Liver (tissue), 8 donors: ENCODE measurements at regions not wholly inside any gene's neighbourhood (a gene's known extent, or its start where the extent isn't known, plus 50 kb on each side); places are given as distances from the start of the nearest gene placed in this dataset.
"Not testable (repeated sequence)": the region's sequence is repeated elsewhere in the genome, so short reads cannot be mapped to it uniquely, and the experiment has no call there.

Experiments used
- DNase-seq: peaks from one replicate; pipeline ENCODE4 v3.0.0-alpha.2; 2017; ENCODE audit warnings: low spot score
- H3K27ac ChIP-seq, 2 donors: one replicate each; pipeline ENCODE4 v1.7.0; 2013; ENCODE audit warnings: inconsistent platforms in 2 of 2, low read length in 2 of 2, control low read depth in 1 of 2, low read depth in 1 of 2, mild to moderate bottlenecking in 1 of 2
- H3K27me3 ChIP-seq, 4 donors: one replicate each; pipeline versions ENCODE4 v1.6.1 to v1.7.0; 2013; ENCODE audit warnings: low read length in 3 of 4, inconsistent platforms in 1 of 4, mild to moderate bottlenecking in 1 of 4, moderate library complexity in 1 of 4; ENCODE audit not compliant: control insufficient read depth in 4 of 4, insufficient read depth in 4 of 4
- H3K36me3 ChIP-seq, 4 donors: one replicate each; pipeline versions ENCODE4 v1.6.1 to v1.7.0; 2013; ENCODE audit warnings: low read length in 3 of 4, mild to moderate bottlenecking in 3 of 4, low read depth in 1 of 4, moderate library complexity in 1 of 4; ENCODE audit not compliant: control insufficient read depth in 4 of 4, insufficient read depth in 3 of 4
- H3K4me1 ChIP-seq, 4 donors: one replicate each; pipeline versions ENCODE4 v1.6.1 to v1.7.0; 2013; ENCODE audit warnings: low read length in 3 of 4, mild to moderate bottlenecking in 3 of 4, moderate library complexity in 1 of 4; ENCODE audit not compliant: control insufficient read depth in 4 of 4, insufficient read depth in 4 of 4
- H3K4me3 ChIP-seq, 3 donors: one replicate each; pipeline versions ENCODE4 v1.6.1 to v1.7.0; 2013; ENCODE audit warnings: low read length in 3 of 3, control low read depth in 1 of 3, low read depth in 1 of 3, mild to moderate bottlenecking in 1 of 3
- H3K9ac ChIP-seq, 2 donors: one replicate each; pipeline ENCODE4 v1.7.0; 2013; ENCODE audit warnings: low read length in 2 of 2, mild to moderate bottlenecking in 2 of 2, moderate library complexity in 2 of 2, control low read depth in 1 of 2, low read depth in 1 of 2
- H3K9me3 ChIP-seq, 4 donors: one replicate each; pipeline versions ENCODE4 v1.6.1 to v1.7.0; 2013; ENCODE audit warnings: low read length in 3 of 4; ENCODE audit not compliant: control insufficient read depth in 4 of 4
- ATF3 ChIP-seq: IDR thresholded peaks from 2 replicates; pipeline ENCODE4 v1.6.1; 2016; ENCODE audit warnings: antibody characterized with exemption
- CTCF ChIP-seq: fragments of 150-350 bp; IDR thresholded peaks from 2 replicates; pipeline ENCODE4 v1.5.1; 2017; ENCODE audit warnings: improper control_type of control experiment, low read depth, low read length; ENCODE audit not compliant: missing input control
- EGR1 ChIP-seq, 2 donors: IDR thresholded peaks; 2 replicates each; pipeline ENCODE4 v1.6.1; 2016 to 2018; ENCODE audit warnings: antibody characterized with exemption in 2 of 2, low read depth in 2 of 2
- FOXA1 ChIP-seq: IDR thresholded peaks from 2 replicates; pipeline ENCODE4 v1.6.1; 2016; ENCODE audit warnings: antibody characterized with exemption
- FOXA2 ChIP-seq: IDR thresholded peaks from 2 replicates; pipeline ENCODE4 v1.6.1; 2016; ENCODE audit warnings: antibody characterized with exemption
- GABPA ChIP-seq, 2 donors: IDR thresholded peaks in 1 of 2; conservative IDR thresholded peaks in 1 of 2; 2 replicates each; pipeline ENCODE4 v1.6.1; 2016; ENCODE audit warnings: antibody characterized with exemption in 2 of 2, mild to moderate bottlenecking in 1 of 2, moderate library complexity in 1 of 2
- HNF4A ChIP-seq, 2 donors: conservative IDR thresholded peaks; 2 replicates each; pipeline ENCODE4 v1.6.1; 2016; ENCODE audit warnings: antibody characterized with exemption in 2 of 2, mild to moderate bottlenecking in 2 of 2
- HNF4G ChIP-seq: IDR thresholded peaks from 2 replicates; pipeline ENCODE4 v1.6.1; 2016; ENCODE audit warnings: antibody characterized with exemption
- JUND ChIP-seq, 2 donors: IDR thresholded peaks; 2 replicates each; pipeline ENCODE4 v1.6.1; 2016; ENCODE audit warnings: antibody characterized with exemption in 2 of 2
- NR2F2 ChIP-seq: IDR thresholded peaks from 2 replicates; pipeline ENCODE4 v1.6.1; 2016; ENCODE audit warnings: antibody characterized with exemption
- RAD21 ChIP-seq, 2 donors: IDR thresholded peaks; 2 replicates each; pipeline ENCODE4 v1.6.1; 2016; ENCODE audit warnings: antibody characterized with exemption in 2 of 2, mild to moderate bottlenecking in 2 of 2
- RXRA ChIP-seq, 2 donors: IDR thresholded peaks; 2 replicates each; pipeline ENCODE4 v1.6.1; 2017 to 2018; ENCODE audit warnings: antibody characterized with exemption in 2 of 2, mild to moderate bottlenecking in 1 of 2
- SP1 ChIP-seq: IDR thresholded peaks from 2 replicates; pipeline ENCODE4 v1.6.1; 2018; ENCODE audit warnings: antibody characterized with exemption, mild to moderate bottlenecking
- TAF1 ChIP-seq: conservative IDR thresholded peaks from 2 replicates; pipeline ENCODE4 v1.6.1; 2016; ENCODE audit warnings: antibody characterized with exemption, mild to moderate bottlenecking
- YY1 ChIP-seq: IDR thresholded peaks from 2 replicates; pipeline ENCODE4 v1.6.1; 2016; ENCODE audit warnings: antibody characterized with exemption, mild to moderate bottlenecking
- WGBS: extraction: QIAGEN DNeasy Blood & Tissue Kit; methylation state at CpG from one replicate; pipeline ENCODE4 v1.1.7; 2013; 5-methylcytosine and 5-hydroxymethylcytosine counted together
- TF ChIP-seq, protein P1 (sequence below): IDR thresholded peaks from 2 replicates; pipeline ENCODE4 v1.6.1; 2016; ENCODE audit warnings: antibody characterized with exemption
- TF ChIP-seq, protein P2 (sequence below): IDR thresholded peaks from 2 replicates; pipeline ENCODE4 v1.6.1; 2016; ENCODE audit warnings: antibody characterized with exemption, mild to moderate bottlenecking
- TF ChIP-seq, protein P3 (sequence below): IDR thresholded peaks from 2 replicates; pipeline ENCODE4 v1.6.1; 2016; ENCODE audit warnings: antibody characterized with exemption
- donor health status: healthy.
- donor health status: healthy.
- donor health status: healthy.
- donor health status: healthy.
- donor health status: healthy.

DNA sequence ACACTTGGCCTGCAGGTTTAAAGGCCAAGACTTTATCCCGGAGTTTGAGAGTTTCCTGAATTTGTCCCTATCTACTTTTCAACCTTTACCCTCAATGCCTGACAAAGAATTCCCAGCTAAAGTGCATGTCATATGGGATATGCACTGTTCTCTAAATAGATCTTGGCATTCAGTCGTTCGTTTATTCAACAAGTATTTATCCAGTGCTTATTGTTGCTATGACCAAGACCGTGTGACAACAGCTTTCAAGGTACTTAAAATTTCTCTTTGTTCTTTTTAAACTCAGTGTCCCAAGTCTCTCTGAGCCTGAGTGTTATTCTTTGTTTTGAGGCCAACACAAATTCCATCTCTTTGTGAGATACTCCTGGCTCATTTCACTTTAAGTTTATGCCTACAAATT lies 133.4 kb downstream of the RGPD3 start (continued):
- TF ChIP-seq HNF4A (conservative IDR thresholded peaks at IDR 0.05) = no peak

- H3K4me3 ChIP-seq, H3K4me1 ChIP-seq, H3K27ac ChIP-seq, H3K9ac ChIP-seq, H3K27me3 ChIP-seq, H3K9me3 ChIP-seq, DNase-seq, H3K36me3 ChIP-seq: not testable (repeated sequence)
- 95% methylated on average over 10 of the region's 10 CpGs for WGBS
These were observed 134.8 kb downstream of the RGPD3 start for GRCh38 chr2:106333253-106333873.

- Histone ChIP-seq H3K27ac (no peak overlapping the region), H3K4me3 (no peak overlapping the region), H3K9me3 (no peaks in the 10 kb centered on the region), H3K9ac (no peak overlapping the region), H3K36me3 (no peaks in the 10 kb centered on the region), H3K27me3 (no peaks in the 10 kb centered on the region), H3K4me1 (peaks cover 0 to 4% (median 0%) of the 10 kb centered on the region in 4 donors)
- DNase-seq = no peak
- TF ChIP-seq, protein P1, sequence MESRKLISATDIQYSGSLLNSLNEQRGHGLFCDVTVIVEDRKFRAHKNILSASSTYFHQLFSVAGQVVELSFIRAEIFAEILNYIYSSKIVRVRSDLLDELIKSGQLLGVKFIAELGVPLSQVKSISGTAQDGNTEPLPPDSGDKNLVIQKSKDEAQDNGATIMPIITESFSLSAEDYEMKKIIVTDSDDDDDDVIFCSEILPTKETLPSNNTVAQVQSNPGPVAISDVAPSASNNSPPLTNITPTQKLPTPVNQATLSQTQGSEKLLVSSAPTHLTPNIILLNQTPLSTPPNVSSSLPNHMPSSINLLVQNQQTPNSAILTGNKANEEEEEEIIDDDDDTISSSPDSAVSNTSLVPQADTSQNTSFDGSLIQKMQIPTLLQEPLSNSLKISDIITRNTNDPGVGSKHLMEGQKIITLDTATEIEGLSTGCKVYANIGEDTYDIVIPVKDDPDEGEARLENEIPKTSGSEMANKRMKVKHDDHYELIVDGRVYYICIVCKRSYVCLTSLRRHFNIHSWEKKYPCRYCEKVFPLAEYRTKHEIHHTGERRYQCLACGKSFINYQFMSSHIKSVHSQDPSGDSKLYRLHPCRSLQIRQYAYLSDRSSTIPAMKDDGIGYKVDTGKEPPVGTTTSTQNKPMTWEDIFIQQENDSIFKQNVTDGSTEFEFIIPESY = no peak
- TF ChIP-seq FOXA2 (no peak), TAF1 (no peak), EGR1 (IDR thresholded peaks at IDR 0.05; ENCODE audit: low read depth in 2 of 2) (no peak), HNF4G (no peak), JUND (IDR thresholded peaks at IDR 0.05) (no peak), RXRA (IDR thresholded peaks at IDR 0.05) (no peak), GABPA (IDR thresholded peaks at IDR 0.05 in 1 of 2, conservative IDR thresholded peaks at IDR 0.05 in 1 of 2) (no peak), FOXA1 (no peak), HNF4A (conservative IDR thresholded peaks at IDR 0.05) (no peak), SP1 (no peak), YY1 (no peak), RAD21 (IDR thresholded peaks at IDR 0.05) (no peak), NR2F2 (no peak), CTCF (no peak), ATF3 (no peak)
- TF ChIP-seq, protein P2, sequence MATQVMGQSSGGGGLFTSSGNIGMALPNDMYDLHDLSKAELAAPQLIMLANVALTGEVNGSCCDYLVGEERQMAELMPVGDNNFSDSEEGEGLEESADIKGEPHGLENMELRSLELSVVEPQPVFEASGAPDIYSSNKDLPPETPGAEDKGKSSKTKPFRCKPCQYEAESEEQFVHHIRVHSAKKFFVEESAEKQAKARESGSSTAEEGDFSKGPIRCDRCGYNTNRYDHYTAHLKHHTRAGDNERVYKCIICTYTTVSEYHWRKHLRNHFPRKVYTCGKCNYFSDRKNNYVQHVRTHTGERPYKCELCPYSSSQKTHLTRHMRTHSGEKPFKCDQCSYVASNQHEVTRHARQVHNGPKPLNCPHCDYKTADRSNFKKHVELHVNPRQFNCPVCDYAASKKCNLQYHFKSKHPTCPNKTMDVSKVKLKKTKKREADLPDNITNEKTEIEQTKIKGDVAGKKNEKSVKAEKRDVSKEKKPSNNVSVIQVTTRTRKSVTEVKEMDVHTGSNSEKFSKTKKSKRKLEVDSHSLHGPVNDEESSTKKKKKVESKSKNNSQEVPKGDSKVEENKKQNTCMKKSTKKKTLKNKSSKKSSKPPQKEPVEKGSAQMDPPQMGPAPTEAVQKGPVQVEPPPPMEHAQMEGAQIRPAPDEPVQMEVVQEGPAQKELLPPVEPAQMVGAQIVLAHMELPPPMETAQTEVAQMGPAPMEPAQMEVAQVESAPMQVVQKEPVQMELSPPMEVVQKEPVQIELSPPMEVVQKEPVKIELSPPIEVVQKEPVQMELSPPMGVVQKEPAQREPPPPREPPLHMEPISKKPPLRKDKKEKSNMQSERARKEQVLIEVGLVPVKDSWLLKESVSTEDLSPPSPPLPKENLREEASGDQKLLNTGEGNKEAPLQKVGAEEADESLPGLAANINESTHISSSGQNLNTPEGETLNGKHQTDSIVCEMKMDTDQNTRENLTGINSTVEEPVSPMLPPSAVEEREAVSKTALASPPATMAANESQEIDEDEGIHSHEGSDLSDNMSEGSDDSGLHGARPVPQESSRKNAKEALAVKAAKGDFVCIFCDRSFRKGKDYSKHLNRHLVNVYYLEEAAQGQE = no peak
- TF ChIP-seq, protein P3, sequence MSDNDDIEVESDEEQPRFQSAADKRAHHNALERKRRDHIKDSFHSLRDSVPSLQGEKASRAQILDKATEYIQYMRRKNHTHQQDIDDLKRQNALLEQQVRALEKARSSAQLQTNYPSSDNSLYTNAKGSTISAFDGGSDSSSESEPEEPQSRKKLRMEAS = no peak
- 75% methylated on average over 4 of the region's 4 CpGs for WGBS
These were observed 136.2 kb downstream of the RGPD3 start for GRCh38 chr2:106332054-106332453.
